ENCODE measurements at regions not wholly inside any gene's neighbourhood (a gene's known extent, or its start where the extent isn't known, plus 50 kb on each side); places are given as distances from the start of the nearest gene placed in this dataset.

DNA sequence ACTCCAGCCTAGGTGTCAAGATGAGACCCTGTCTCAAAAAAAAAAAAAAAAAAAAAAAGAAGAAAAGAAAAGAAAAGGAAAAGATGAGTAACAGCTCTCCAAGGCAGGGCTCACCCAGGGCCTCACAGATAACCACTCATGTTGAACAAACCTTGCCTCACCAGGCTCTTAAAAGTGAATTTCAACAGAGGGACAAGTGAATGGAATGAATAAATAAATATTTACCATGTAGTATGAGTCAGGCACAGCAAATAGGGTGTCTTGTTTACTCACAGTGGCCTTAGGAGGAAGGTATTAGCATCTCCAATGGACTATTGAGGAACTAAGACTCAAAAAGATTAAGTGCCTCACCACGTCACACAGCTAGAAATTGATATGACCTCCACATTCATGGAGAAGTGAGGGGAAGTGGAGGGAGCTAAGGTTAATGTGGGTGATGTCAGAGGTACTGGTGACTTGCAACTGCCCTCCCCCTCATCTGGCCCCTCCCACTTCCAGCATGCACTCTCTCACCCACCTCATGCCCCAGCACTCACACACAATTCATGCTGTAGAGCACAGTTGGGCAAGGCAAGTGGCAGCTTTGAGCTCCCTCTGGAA lies 255.5 kb downstream of the UACA start:
- intact Hi-C loops (cut with DNase I): no loop called here
- Histone ChIP-seq H3K27me3 (no peaks in the 10 kb centered on the region), H3K9me3 (replicated peaks in 1 of 3) (no peaks in the 10 kb centered on the region), H3K36me3 (replicated peaks in 1 of 2) (no peaks in the 10 kb centered on the region), H3K4me1 (replicated peaks in 1 of 2) (peaks cover 10 to 17% of the 10 kb centered on the region in 2 donors), H3K27ac (no peak overlapping the region), H3K4me3 (no peak overlapping the region)
- DNase-seq: peak in 1 of 7 donors; percentile 43
- WGBS, 4 donors: 74 to 81% (median 77%) methylated on average over 1 of the region's 1 CpG
- TF ChIP-seq, protein P1, sequence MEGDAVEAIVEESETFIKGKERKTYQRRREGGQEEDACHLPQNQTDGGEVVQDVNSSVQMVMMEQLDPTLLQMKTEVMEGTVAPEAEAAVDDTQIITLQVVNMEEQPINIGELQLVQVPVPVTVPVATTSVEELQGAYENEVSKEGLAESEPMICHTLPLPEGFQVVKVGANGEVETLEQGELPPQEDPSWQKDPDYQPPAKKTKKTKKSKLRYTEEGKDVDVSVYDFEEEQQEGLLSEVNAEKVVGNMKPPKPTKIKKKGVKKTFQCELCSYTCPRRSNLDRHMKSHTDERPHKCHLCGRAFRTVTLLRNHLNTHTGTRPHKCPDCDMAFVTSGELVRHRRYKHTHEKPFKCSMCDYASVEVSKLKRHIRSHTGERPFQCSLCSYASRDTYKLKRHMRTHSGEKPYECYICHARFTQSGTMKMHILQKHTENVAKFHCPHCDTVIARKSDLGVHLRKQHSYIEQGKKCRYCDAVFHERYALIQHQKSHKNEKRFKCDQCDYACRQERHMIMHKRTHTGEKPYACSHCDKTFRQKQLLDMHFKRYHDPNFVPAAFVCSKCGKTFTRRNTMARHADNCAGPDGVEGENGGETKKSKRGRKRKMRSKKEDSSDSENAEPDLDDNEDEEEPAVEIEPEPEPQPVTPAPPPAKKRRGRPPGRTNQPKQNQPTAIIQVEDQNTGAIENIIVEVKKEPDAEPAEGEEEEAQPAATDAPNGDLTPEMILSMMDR (IDR thresholded peaks at IDR 0.05): no peak
- TF ChIP-seq POLR2A (IDR thresholded peaks at IDR 0.05): no peak

DNA sequence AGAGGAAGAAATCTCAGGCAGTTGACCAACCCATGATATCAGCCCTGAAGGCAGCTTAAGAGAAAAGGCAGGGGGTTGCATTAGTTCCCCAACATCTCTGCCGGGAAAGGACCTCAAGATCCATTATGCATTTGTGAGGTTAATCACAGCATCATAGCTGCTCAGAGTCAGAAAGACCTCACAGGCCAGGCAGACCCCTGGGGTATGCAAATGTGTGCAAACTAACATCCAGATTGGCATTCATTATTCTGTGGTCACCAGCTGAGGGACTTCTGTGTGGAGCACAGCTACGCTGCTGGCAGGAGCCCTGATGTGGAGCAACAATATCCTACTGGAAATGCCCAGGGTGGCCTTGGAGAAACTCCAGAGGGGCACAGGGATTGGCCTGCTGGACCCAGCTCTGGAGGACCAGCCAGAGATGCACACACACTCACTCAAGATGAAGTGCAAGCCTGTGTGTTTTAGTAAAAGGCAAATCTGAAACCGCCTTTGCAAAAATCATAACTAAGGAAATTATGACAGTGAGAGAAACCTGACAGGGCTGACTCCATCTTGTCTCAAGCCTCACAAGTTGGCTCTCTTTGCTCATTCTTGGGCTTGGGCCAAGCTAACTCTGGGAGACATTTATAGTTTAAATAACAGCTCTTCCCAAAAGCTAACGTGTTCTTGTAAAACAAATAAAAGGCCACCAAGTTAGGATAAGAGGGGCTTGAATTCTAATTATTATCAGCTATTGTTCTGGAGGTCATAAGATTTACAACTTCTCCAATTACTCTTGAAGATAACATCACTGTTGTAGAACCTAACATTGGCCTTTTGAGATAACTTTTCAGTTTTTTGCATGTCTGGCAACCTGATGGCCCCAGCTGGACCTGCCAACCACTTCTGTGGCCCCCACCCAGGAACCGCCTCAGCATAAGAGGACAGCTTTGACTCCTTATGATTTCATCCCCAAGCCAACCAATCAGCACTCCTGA lies 257.1 kb downstream of the UACA start:
- H3K9me3 ChIP-seq (replicated peaks in 1 of 3): no peaks in the 10 kb centered on the region
- H3K27me3 ChIP-seq: no peaks in the 10 kb centered on the region
- 65 to 75% (median 72%) methylated on average over 5 of the region's 5 CpGs for WGBS, 4 donors
- no peak for DNase-seq
- peaks cover 10 to 17% of the 10 kb centered on the region in 2 donors for H3K4me1 ChIP-seq (replicated peaks in 1 of 2)
- H3K27ac ChIP-seq: no peak overlapping the region
- H3K4me3 ChIP-seq: no peak overlapping the region
- intact Hi-C loops (cut with DNase I): no loop called here
- TF ChIP-seq, protein P1 (IDR thresholded peaks at IDR 0.05): no peak
- H3K36me3 ChIP-seq (replicated peaks in 1 of 2): no peaks in the 10 kb centered on the region

DNA sequence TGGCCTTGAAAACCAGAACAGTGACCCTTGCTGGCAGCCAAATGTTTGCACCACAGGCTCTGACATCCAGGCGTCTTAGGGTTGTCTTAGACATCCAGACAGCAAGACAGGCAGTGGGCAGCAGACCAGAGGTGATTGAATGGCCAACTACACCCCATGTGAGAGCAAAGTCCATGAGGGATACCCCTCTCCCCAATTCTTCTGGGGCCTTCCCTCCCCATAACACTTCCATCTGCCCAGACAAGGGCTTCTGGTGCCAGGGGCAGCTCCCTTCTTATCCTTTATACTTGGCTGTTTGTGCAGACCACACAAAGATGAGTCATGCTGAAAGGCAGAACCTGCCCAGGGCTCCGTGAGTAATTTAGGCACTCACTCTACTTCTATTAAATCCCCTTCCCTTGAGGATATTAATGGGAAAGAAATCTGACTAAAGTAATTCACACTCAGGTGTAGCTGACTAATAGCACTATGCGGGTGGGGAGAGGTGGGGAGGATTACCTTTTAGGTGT lies 257.9 kb downstream of the UACA start:
- intact Hi-C loops (cut with DNase I): no loop called here
- H3K36me3 ChIP-seq (replicated peaks in 1 of 2): no peaks in the 10 kb centered on the region
- WGBS, 4 donors: 26 to 34% (median 30%) methylated on average over 3 of the region's 3 CpGs
- no peak overlapping the region for H3K4me3 ChIP-seq
- H3K27ac ChIP-seq: peak overlapping the region in 1 of 5 donors; percentile 82
- H3K4me1 ChIP-seq (replicated peaks in 1 of 2): peaks cover 10 to 17% of the 10 kb centered on the region in 2 donors
- TF ChIP-seq, protein P1 (IDR thresholded peaks at IDR 0.05): no peak
- TF ChIP-seq POLR2A (IDR thresholded peaks at IDR 0.05): no peak
- no peaks in the 10 kb centered on the region for H3K27me3 ChIP-seq
- no peaks in the 10 kb centered on the region for H3K9me3 ChIP-seq (replicated peaks in 1 of 3)
- peak in 2 of 7 donors; percentile 37 for DNase-seq

DNA sequence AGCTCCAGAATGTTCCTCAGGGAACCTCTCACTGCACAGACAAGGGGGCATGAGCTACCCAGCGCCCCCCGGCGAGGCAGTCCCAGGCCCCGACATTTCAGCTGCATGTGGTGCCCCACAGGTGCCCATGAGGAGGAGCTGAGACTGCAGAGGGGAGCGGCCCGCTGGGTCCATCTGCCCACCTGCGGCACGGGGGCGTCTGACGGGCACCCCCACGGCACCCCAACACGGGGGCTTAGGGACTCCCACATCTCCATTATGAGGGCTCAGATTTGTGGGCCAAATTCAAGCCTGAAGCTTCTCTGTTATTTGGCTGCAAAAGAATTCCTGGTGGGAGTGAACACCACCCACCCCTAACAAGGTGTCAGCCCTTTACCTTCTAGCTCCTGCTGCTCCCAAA lies 258.4 kb downstream of the UACA start:
- no peaks in the 10 kb centered on the region for H3K9me3 ChIP-seq (replicated peaks in 1 of 3)
- intact Hi-C loops (cut with DNase I): no loop called here
- no peaks in the 10 kb centered on the region for H3K27me3 ChIP-seq
- TF ChIP-seq, protein P1 (IDR thresholded peaks at IDR 0.05): no peak
- no peak for TF ChIP-seq POLR2A (IDR thresholded peaks at IDR 0.05)
- no peak overlapping the region for H3K4me3 ChIP-seq
- no peaks in the 10 kb centered on the region for H3K36me3 ChIP-seq (replicated peaks in 1 of 2)
- 67 to 80% (median 76%) methylated on average over 1 to 12 of the region's 12 CpGs for WGBS, 4 donors
- peak overlapping the region in 1 of 5 donors; percentile 82 for H3K27ac ChIP-seq
- H3K4me1 ChIP-seq (replicated peaks in 1 of 2): peaks cover 10 to 17% of the 10 kb centered on the region in 2 donors
- no peak for DNase-seq
